Chondrocyte (in vitro differentiated cells): ENCODE measurements at regions not wholly inside any gene's neighbourhood (a gene's known extent, or its start where the extent isn't known, plus 50 kb on each side); places are given as distances from the start of the nearest gene placed in this dataset.

ENCODE experiments used
- DNase-seq: peaks from one replicate; pipeline ENCODE4 v3.0.0; 2021; ENCODE audit warnings: mixed read lengths, low spot score
- H3K27ac Mint-ChIP-seq: one replicate; pipeline ENCODE4 v1.8.0; 2021; ENCODE audit warnings: mild to moderate bottlenecking, moderate library complexity, mixed read lengths; ENCODE audit not compliant: unreplicated experiment
- H3K27me3 Mint-ChIP-seq: 2 replicates; pipeline ENCODE4 v1.8.0; 2021; ENCODE audit warnings: low read depth, mixed read lengths
- H3K36me3 Mint-ChIP-seq: 2 replicates; pipeline ENCODE4 v1.8.0; 2021; ENCODE audit warnings: low read depth, mixed read lengths
- H3K4me1 Mint-ChIP-seq: 2 replicates; pipeline ENCODE4 v1.8.0; 2021; ENCODE audit warnings: low read depth, mild to moderate bottlenecking, mixed read lengths
- H3K4me3 Mint-ChIP-seq: one replicate; pipeline ENCODE4 v1.8.0; 2021; ENCODE audit warnings: mild to moderate bottlenecking, moderate library complexity, mixed read lengths; ENCODE audit not compliant: unreplicated experiment
- H3K9me3 Mint-ChIP-seq: 2 replicates; pipeline ENCODE4 v1.8.0; 2021; ENCODE audit warnings: low read depth, mixed read lengths
- TF ChIP-seq, protein P1 (sequence below): fragments of 200-600 bp; sonication (generic); IDR thresholded peaks from 2 replicates; pipeline ENCODE4 v1.5.0; 2021; ENCODE audit warnings: antibody characterized with exemption, mild to moderate bottlenecking, moderate library complexity

DNA sequence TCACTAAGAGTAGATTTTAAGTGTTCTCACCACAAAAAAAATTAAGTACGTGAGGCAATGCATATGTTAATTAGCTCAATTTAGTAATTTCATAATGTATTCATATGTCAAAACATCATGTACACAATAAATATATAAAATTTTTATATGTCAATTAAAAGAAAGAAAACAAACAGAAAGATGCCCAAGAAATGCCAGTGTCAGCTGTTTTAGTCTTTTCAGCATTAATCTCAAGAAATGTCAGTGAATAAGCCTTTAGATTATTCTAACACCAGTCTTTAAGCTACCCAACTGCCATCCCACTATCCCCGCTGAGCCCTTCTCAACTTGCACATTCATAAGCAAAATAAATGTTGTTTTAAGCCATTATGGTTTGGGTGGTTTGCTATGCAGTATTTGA, 76.5 kb downstream of the C1D start:
- no peak for DNase-seq
- Mint-ChIP-seq H3K27me3 (no peaks in the 10 kb centered on the region), H3K27ac (no peak overlapping the region), H3K4me3 (no peak overlapping the region), H3K36me3 (peaks cover 2% of the 10 kb centered on the region), H3K4me1 (peaks cover 16% of the 10 kb centered on the region), H3K9me3 (peaks cover 7% of the 10 kb centered on the region)
- TF ChIP-seq, protein P1, sequence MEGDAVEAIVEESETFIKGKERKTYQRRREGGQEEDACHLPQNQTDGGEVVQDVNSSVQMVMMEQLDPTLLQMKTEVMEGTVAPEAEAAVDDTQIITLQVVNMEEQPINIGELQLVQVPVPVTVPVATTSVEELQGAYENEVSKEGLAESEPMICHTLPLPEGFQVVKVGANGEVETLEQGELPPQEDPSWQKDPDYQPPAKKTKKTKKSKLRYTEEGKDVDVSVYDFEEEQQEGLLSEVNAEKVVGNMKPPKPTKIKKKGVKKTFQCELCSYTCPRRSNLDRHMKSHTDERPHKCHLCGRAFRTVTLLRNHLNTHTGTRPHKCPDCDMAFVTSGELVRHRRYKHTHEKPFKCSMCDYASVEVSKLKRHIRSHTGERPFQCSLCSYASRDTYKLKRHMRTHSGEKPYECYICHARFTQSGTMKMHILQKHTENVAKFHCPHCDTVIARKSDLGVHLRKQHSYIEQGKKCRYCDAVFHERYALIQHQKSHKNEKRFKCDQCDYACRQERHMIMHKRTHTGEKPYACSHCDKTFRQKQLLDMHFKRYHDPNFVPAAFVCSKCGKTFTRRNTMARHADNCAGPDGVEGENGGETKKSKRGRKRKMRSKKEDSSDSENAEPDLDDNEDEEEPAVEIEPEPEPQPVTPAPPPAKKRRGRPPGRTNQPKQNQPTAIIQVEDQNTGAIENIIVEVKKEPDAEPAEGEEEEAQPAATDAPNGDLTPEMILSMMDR = no peak
